ENCODE measurements at regions not wholly inside any gene's neighbourhood (a gene's known extent, or its start where the extent isn't known, plus 50 kb on each side); places are given as distances from the start of the nearest gene placed in this dataset.

GRCh38 chr18:5611221-5611620, 67.4 kb upstream of the EPB41L3 start:
- Histone ChIP-seq H4K20me1 (replicated peaks; ENCODE audit: insufficient read depth) (no peaks in the 10 kb centered on the region), H3F3A (replicated peaks; ENCODE audit: low read depth) (no peaks in the 10 kb centered on the region), H3K4me1 (ENCODE audit: insufficient read depth) (no peaks in the 10 kb centered on the region), H3K79me2 (replicated peaks; ENCODE audit: insufficient read depth) (no peaks in the 10 kb centered on the region), H2AFZ (no peak overlapping the region), H3K9me2 (ENCODE audit: insufficient read depth) (no peaks in the 10 kb centered on the region; the same call in 1 of the 2 replicates), H3K27me3 (ENCODE audit: insufficient read depth) (no peaks in the 10 kb centered on the region), H3K27ac (ENCODE audit: low read depth) (no peak overlapping the region), H3K36me3 (ENCODE audit: insufficient read depth) (no peaks in the 10 kb centered on the region), H3K4me2 (no peak overlapping the region), H3K4me3 (no peak overlapping the region)
- TF ChIP-seq ZNF331 (CRISPR knock-in tag; IDR thresholded peaks at IDR 0.05; ENCODE audit: low read depth): no peak
- TF ChIP-seq STAT1 (IDR thresholded peaks at IDR 0.05; ENCODE audit: unreplicated experiment): no peak
- no peak for TF ChIP-seq EZH2phosphoT487 (IDR thresholded peaks at IDR 0.05; ENCODE audit: unreplicated experiment)
- TF ChIP-seq ETS1 (IDR thresholded peaks at IDR 0.05): no peak
- no peak for TF ChIP-seq NANOG (IDR thresholded peaks at IDR 0.05; ENCODE audit: borderline replicate concordance)
- no peak for TF ChIP-seq REST (IDR thresholded peaks at IDR 0.05; ENCODE audit: unreplicated experiment)
- H3K27ac Mint-ChIP-seq: no peak overlapping the region
- ATAC-seq (no peak), DNase-seq (ENCODE audit: low spot score) (no peak)
- peaks cover 3% of the 10 kb centered on the region; the same call in 1 of the 3 replicates for H3K9me3 Mint-ChIP-seq
- no peaks in the 10 kb centered on the region for H3K27me3 Mint-ChIP-seq (ENCODE audit: insufficient read depth, low read depth, poor library complexity)
- no peaks in the 10 kb centered on the region for H3K36me3 Mint-ChIP-seq (ENCODE audit: low read depth)
- no peaks in the 10 kb centered on the region for H3K4me1 Mint-ChIP-seq
- no peak overlapping the region for H3K4me3 Mint-ChIP-seq

- Mint-ChIP-seq H3K9me3 (peaks cover 3% of the 10 kb centered on the region; the same call in 1 of the 3 replicates), H3K4me3 (no peak overlapping the region), H3K36me3 (ENCODE audit: low read depth) (no peaks in the 10 kb centered on the region), H3K27ac (no peak overlapping the region), H3K27me3 (ENCODE audit: insufficient read depth, low read depth, poor library complexity) (peaks cover 1% of the 10 kb centered on the region), H3K4me1 (no peaks in the 10 kb centered on the region)
- Histone ChIP-seq H3K4me1 (ENCODE audit: insufficient read depth) (no peaks in the 10 kb centered on the region), H3K4me3 (no peak overlapping the region), H3F3A (replicated peaks; ENCODE audit: low read depth) (no peaks in the 10 kb centered on the region), H3K4me2 (no peak overlapping the region), H3K36me3 (ENCODE audit: insufficient read depth) (no peaks in the 10 kb centered on the region), H2AFZ (no peak overlapping the region), H4K20me1 (replicated peaks; ENCODE audit: insufficient read depth) (no peaks in the 10 kb centered on the region), H3K9me2 (ENCODE audit: insufficient read depth) (no peaks in the 10 kb centered on the region), H3K27me3 (ENCODE audit: insufficient read depth) (no peaks in the 10 kb centered on the region), H3K27ac (ENCODE audit: low read depth) (no peak overlapping the region), H3K79me2 (replicated peaks; ENCODE audit: insufficient read depth) (no peaks in the 10 kb centered on the region)
- DNase-seq (ENCODE audit: low spot score) (no peak), ATAC-seq (no peak)
- TF ChIP-seq NANOG (IDR thresholded peaks at IDR 0.05; ENCODE audit: borderline replicate concordance) (no peak), STAT1 (IDR thresholded peaks at IDR 0.05; ENCODE audit: unreplicated experiment) (no peak), CREB1 (CRISPR knock-in tag; IDR thresholded peaks at IDR 0.05; ENCODE audit: low read depth) (no peak), REST (IDR thresholded peaks at IDR 0.05; ENCODE audit: unreplicated experiment) (no peak), CTCF (conservative IDR thresholded peaks at IDR 0.05; ENCODE audit: low read depth in 2 of 2) (no peak), ZNF114 (CRISPR knock-in tag; IDR thresholded peaks at IDR 0.05) (no peak), JUNB (IDR thresholded peaks at IDR 0.05; ENCODE audit: unreplicated experiment) (no peak)
These were observed 65.0 kb upstream of the EPB41L3 start for GRCh38 chr18:5608846-5609245.
